ENCODE measurements at regions not wholly inside any gene's neighbourhood (a gene's known extent, or its start where the extent isn't known, plus 50 kb on each side); places are given as distances from the start of the nearest gene placed in this dataset.

GRCh38 chr12:90301561-90302133 is 593.0 kb upstream of the ATP2B1 start:
- DNase-seq: no peak

- DNase-seq: no peak
Measured at GRCh38 chr12:90301095-90301494, 592.5 kb upstream of the ATP2B1 start.

- DNase-seq: no peak
Measured at GRCh38 chr12:90299666-90300065, 591.0 kb upstream of the ATP2B1 start.

GRCh38 chr12:90299121-90299520 is 590.5 kb upstream of the ATP2B1 start:
- no peak for DNase-seq

- DNase-seq: no peak
Measured at GRCh38 chr12:90298289-90298948, 589.8 kb upstream of the ATP2B1 start.

- DNase-seq: no peak
Measured at GRCh38 chr12:90295858-90296257, 587.2 kb upstream of the ATP2B1 start.

- no peak for DNase-seq
Measured at GRCh38 chr12:90292183-90292582, 583.5 kb upstream of the ATP2B1 start.

GRCh38 chr12:90290980-90291975 is 582.6 kb upstream of the ATP2B1 start:
- no peak for DNase-seq

GRCh38 chr12:90287585-90287984 is 578.9 kb upstream of the ATP2B1 start:
- DNase-seq: no peak

GRCh38 chr12:90281154-90281868 is 572.7 kb upstream of the ATP2B1 start:
- no peak for DNase-seq

GRCh38 chr12:90280564-90281058 is 572.0 kb upstream of the ATP2B1 start:
- no peak for DNase-seq

- no peak for DNase-seq
Measured at GRCh38 chr12:90280033-90280432, 571.4 kb upstream of the ATP2B1 start.

GRCh38 chr12:90275088-90275487 is 566.5 kb upstream of the ATP2B1 start:
- DNase-seq: no peak

GRCh38 chr12:90274407-90274806 is 565.8 kb upstream of the ATP2B1 start:
- no peak for DNase-seq

- no peak for DNase-seq
Measured at GRCh38 chr12:90268574-90268973, 559.9 kb upstream of the ATP2B1 start.

GRCh38 chr12:90262251-90262650 is 553.6 kb upstream of the ATP2B1 start:
- no peak for DNase-seq

GRCh38 chr12:90261283-90261682 is 552.6 kb upstream of the ATP2B1 start:
- no peak for DNase-seq

GRCh38 chr12:90260136-90260535 is 551.5 kb upstream of the ATP2B1 start:
- no peak for DNase-seq

- no peak for DNase-seq
Measured at GRCh38 chr12:90257927-90258624, 549.4 kb upstream of the ATP2B1 start.

GRCh38 chr12:90254796-90255195 is 546.2 kb upstream of the ATP2B1 start:
- DNase-seq: no peak

- DNase-seq: peak; percentile 23
Measured at GRCh38 chr12:90253674-90254181, 545.1 kb upstream of the ATP2B1 start.

- no peak for DNase-seq
Measured at GRCh38 chr12:90253136-90253535, 544.5 kb upstream of the ATP2B1 start.
